Ovary (tissue), 7 donors: ENCODE measurements at regions not wholly inside any gene's neighbourhood (a gene's known extent, or its start where the extent isn't known, plus 50 kb on each side); places are given as distances from the start of the nearest gene placed in this dataset.

ENCODE experiments used
- DNase-seq, 5 donors: peaks; one replicate each; pipeline ENCODE4 v3.0.0-alpha.2; 2019 to 2020
- H3K27ac ChIP-seq, 2 donors: fragments of 200-600 bp; one replicate each; pipeline versions ENCODE4 v1.5.1 to v1.8.0; 2019 to 2022
- H3K27me3 ChIP-seq: fragments of 200-600 bp; one replicate; pipeline ENCODE4 v1.8.0; 2022
- H3K36me3 ChIP-seq: fragments of 200-600 bp; sonication (generic); one replicate; pipeline ENCODE4 v1.5.1; 2019
- H3K4me1 ChIP-seq: one replicate; pipeline ENCODE4 v1.8.1; 2013; ENCODE audit warnings: mild to moderate bottlenecking, moderate library complexity; ENCODE audit not compliant: insufficient read depth
- H3K4me3 ChIP-seq: fragments of 200-600 bp; sonication (generic); one replicate; pipeline ENCODE4 v1.5.1; 2017
- H3K9me3 ChIP-seq, 2 donors: fragments of 200-600 bp in 1 of 2; sonication (generic) in 1 of 2; one replicate each; pipeline versions ENCODE4 v1.5.1 to v1.8.1; 2013 to 2019; ENCODE audit warnings: mild to moderate bottlenecking in 1 of 2, moderate library complexity in 1 of 2
- EP300 ChIP-seq: sonication (generic); formaldehyde crosslinking; IDR thresholded peaks from one replicate; pipeline ENCODE4 v1.6.1; 2017; ENCODE audit warnings: antibody characterized with exemption
- POLR2A ChIP-seq: fragments of 450-650 bp; IDR thresholded peaks from one replicate; pipeline ENCODE4 v1.6.1; 2017; ENCODE audit warnings: antibody characterized with exemption, mild to moderate bottlenecking, moderate library complexity
- WGBS, 3 donors: extraction: QIAGEN DNeasy Blood & Tissue Kit in 1 of 3; methylation state at CpG; one replicate each; pipeline versions ENCODE4 v1.1.5 to v1.1.7; 2013 to 2017; 5-methylcytosine and 5-hydroxymethylcytosine counted together
- intact Hi-C, 4 donors: fragments of 100-400 bp; cut with DNase I; formaldehyde crosslinking; loops; one replicate each; pipeline versions ENCODE4 v1.11.0 to v1.15.1; 2022 to 2023
- TF ChIP-seq, protein P1 (sequence below), 3 donors: fragments of 450-650 bp in 2 of 3; fragments of 200-600 bp in 1 of 3; IDR thresholded peaks; one replicate each; pipeline versions ENCODE4 v1.5.1 to v1.8.0; 2016 to 2022; ENCODE audit warnings: antibody characterized with exemption in 3 of 3, mild to moderate bottlenecking in 1 of 3
- donor health status: DM: no; HTN: no; CAD: no; lungs with moderate emphysema.
- donor health status: DM: no; HTN: no; CAD: no.
- donor health status: Bipolar disorder and iron deficiency.
- donor health status: DM: no; HTN: no; CAD: no.
- donor health status: DM: yes; HTN: yes; CAD: no.

GRCh38 chrX:150234126-150234525, 129.0 kb upstream of the MAMLD1 start:
- no peaks in the 10 kb centered on the region for H3K36me3 ChIP-seq
- no peaks in the 10 kb centered on the region for H3K4me1 ChIP-seq
- no peaks in the 10 kb centered on the region for H3K27me3 ChIP-seq
- WGBS, 3 donors, result 57 to 60% (median 60%) methylated on average over 3 of the region's 3 CpGs
- TF ChIP-seq POLR2A, result no peak
- TF ChIP-seq, protein P1, sequence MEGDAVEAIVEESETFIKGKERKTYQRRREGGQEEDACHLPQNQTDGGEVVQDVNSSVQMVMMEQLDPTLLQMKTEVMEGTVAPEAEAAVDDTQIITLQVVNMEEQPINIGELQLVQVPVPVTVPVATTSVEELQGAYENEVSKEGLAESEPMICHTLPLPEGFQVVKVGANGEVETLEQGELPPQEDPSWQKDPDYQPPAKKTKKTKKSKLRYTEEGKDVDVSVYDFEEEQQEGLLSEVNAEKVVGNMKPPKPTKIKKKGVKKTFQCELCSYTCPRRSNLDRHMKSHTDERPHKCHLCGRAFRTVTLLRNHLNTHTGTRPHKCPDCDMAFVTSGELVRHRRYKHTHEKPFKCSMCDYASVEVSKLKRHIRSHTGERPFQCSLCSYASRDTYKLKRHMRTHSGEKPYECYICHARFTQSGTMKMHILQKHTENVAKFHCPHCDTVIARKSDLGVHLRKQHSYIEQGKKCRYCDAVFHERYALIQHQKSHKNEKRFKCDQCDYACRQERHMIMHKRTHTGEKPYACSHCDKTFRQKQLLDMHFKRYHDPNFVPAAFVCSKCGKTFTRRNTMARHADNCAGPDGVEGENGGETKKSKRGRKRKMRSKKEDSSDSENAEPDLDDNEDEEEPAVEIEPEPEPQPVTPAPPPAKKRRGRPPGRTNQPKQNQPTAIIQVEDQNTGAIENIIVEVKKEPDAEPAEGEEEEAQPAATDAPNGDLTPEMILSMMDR (IDR thresholded peaks at IDR 0.05), result no peak
- no peaks in the 10 kb centered on the region for H3K9me3 ChIP-seq
- no peak for DNase-seq
- intact Hi-C loops, result no loop called here
- H3K27ac ChIP-seq, result no peak overlapping the region
- H3K4me3 ChIP-seq, result no peak overlapping the region

DNA sequence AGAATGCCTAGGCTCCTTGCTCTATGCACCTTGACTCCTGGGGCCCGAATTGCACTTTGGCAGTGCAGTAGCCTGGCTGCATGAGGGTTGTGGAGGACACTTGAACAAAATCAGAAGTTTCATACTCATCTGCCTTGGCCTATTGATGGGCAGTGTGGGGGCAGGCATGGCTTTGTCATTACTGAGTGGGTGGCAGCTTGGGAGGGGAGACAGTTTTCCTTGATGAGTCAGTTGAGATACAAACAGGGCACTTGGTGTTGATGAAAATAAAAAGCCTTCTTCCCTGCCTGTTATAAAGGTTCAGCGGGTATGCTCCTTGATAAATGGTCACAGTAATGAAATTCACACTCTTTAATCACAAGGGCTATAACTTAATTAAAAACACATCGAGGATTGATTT, 126.8 kb upstream of the MAMLD1 start:
- Histone ChIP-seq H3K4me3 (no peak overlapping the region), H3K4me1 (no peaks in the 10 kb centered on the region), H3K36me3 (no peaks in the 10 kb centered on the region), H3K9me3 (no peaks in the 10 kb centered on the region), H3K27me3 (no peaks in the 10 kb centered on the region), H3K27ac (no peak overlapping the region)
- no peak for DNase-seq
- TF ChIP-seq, protein P1 (IDR thresholded peaks at IDR 0.05), result no peak
- no peak for TF ChIP-seq EP300
- 55 to 62% (median 57%) methylated on average over 3 of the region's 3 CpGs for WGBS, 3 donors
- intact Hi-C loops, result no loop called here

GRCh38 chrX:150238632-150239382, 124.3 kb upstream of the MAMLD1 start:
- 47 to 62% (median 59%) methylated on average over 6 of the region's 6 CpGs for WGBS, 3 donors
- H3K4me1 ChIP-seq, result no peaks in the 10 kb centered on the region
- DNase-seq, result no peak
- H3K36me3 ChIP-seq, result no peaks in the 10 kb centered on the region
- TF ChIP-seq POLR2A (no peak), EP300 (no peak)
- TF ChIP-seq, protein P1 (IDR thresholded peaks at IDR 0.05), result no peak
- intact Hi-C loops, result no loop called here
- H3K27me3 ChIP-seq, result no peaks in the 10 kb centered on the region
- no peak overlapping the region for H3K4me3 ChIP-seq
- no peak overlapping the region for H3K27ac ChIP-seq
- H3K9me3 ChIP-seq, result no peaks in the 10 kb centered on the region

DNA sequence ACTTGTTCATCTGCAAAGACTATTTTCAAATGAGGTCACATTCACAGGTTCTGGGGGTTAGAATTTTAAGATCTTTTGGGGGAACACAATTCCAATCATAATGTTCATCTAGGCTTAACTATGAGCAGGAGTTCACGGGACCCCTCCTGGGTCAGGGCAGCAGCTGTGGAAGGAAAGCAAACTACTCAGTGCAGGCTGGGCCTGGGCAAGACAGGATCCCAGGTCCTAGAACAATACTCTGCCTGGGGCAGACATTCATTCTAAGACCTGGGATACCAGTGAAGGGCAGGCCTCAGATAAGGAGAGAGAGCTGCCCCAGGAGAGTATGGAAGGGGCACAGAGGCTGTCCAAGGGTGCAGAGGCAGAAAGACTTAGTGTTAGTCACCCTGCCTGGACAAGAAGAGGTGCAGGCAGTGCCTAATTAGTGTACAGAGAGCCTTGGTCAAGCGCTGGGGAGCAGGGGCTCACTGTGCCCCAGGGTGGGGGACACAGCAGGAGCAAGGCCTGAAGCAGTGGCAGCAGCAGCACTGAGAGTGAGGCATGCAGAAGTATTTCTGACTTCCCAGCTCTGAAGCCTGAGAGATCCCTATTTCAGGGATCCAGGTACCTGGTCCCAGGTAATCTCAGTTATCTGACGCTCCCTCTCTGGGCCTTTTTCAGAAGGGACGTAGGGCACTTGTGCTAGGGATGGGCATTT, 123.0 kb upstream of the MAMLD1 start:
- TF ChIP-seq, protein P1 (IDR thresholded peaks at IDR 0.05), result no peak
- TF ChIP-seq EP300 (no peak), POLR2A (no peak)
- Histone ChIP-seq H3K36me3 (no peaks in the 10 kb centered on the region), H3K4me3 (no peak overlapping the region), H3K9me3 (no peaks in the 10 kb centered on the region), H3K4me1 (no peaks in the 10 kb centered on the region), H3K27ac (no peak overlapping the region), H3K27me3 (no peaks in the 10 kb centered on the region)
- intact Hi-C loops, result no loop called here
- no peak for DNase-seq
- WGBS, 3 donors, result 81 to 86% (median 82%) methylated on average over 4 of the region's 4 CpGs
